Muscle of back (tissue), 3 donors: ENCODE measurements at regions not wholly inside any gene's neighbourhood (a gene's known extent, or its start where the extent isn't known, plus 50 kb on each side); places are given as distances from the start of the nearest gene placed in this dataset.
A peak's percentile ranks its signal among the peaks of the same experiment; 100 is the strongest.

Experiments used
- DNase-seq, 3 donors: peaks; one replicate each; pipeline versions ENCODE4 v3.0.0 to v3.0.0-alpha.2; 2013

DNA sequence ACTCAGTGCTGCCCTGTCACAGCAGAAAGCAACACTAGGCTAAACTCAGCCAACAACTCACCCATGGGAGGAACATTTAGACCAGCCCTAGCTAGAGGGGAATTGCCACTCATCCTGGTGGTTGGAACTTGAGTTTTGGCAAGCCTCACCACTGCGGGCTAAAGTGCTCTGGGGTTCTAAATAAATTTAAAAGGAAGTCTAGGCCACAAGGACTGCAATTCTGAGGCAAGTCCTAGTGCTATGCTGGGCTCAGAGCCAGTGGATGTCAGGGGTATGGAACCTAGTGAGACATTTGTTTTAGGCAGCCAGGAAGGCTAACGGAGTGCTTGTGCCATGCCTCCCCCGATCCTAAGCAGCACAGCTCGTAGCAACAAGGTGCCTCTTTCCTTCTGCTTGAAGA lies 78.0 kb downstream of the RGS13 start:
- DNase-seq = no peak

DNA sequence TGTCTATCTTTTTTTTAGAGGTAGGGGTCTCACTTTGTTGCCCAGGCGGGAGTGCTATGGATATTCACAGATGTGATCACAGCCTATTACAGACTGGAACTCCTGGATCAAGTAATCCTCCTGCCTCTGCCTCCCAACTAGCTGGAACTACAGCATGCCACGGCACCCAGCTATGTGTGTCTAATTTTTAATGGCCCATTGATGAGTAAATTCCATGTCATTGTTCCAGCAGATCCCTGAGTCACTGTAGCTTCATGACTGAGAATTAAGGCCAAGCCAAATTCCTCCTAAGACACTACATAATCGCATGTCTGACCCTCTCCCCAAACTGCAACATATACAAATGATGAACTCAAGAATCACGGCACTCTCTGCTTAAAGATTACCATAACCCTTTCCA lies 84.2 kb upstream of the RGS2 start:
- peak in 1 of 3 donors; percentile 59 for DNase-seq

DNA sequence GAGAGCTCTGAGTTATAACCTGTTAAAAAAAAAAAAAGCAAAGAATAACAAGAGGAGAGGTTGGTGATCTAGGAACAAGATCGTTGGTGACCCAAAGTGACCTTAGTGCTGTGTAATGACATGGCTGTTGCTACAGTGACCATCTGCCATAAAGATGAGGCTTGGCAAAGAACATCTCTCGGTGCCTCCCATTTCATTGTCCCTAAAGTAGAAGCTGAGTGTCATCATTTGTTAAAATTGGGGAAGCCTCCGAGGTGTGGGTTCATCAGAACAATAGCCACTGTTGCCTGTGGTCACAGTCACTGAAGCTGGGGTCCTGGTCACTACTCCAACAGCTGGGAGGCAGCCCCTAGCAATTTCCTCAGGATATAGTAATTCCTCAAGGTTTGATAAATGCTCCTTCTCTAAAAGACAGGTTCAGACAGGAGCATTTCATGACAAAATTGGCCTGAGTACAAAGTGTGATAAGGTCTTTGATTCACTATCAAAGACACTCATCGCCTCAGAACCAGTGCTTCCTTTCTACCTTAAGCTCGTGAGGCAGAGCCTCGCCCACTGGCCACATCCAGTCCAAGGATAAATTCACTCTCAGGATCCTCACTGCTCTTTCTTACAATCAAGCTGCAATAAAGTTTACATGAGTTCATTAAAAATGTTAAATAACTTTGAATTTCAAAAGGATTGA lies 81.9 kb upstream of the RGS2 start:
- DNase-seq = no peak

DNA sequence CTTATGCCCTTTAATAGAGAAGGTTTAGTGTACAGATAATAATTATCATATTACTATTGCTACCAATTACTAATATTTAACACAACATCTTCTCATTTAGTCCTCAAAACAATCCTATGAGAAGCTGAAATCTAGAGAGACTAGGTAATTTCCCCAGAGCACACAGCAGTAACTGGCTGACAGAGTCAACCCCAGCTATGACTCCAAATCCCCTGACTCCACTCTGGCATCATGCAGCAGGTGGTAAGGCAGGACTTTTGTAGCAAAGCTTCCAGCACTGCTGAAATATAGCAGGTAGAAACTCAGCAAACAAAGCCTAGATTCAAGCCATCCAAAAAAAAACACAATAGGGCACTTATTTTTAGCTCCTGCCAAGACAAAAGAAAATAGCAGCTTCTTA lies 79.3 kb upstream of the RGS2 start:
- DNase-seq = no peak

DNA sequence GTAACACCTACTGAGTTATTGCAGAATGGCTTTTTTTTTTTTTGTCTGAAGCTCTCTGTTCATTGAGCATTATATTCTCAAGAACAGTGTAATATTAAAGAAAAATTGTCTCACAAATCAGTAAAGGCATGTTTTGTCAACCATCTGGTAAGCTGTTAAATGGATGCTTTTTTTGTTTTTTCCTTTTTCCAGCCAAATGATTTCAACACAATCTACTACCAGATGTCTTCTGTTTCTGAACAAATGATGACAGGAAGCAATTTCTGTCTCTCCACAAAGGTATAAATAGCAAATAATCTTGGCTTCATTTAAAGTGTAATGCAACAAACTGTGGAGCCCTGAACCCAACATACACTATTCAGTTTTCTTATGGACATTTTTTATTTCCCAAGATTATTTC lies 78.6 kb upstream of the RGS2 start:
- peak in 1 of 3 donors; percentile 16 for DNase-seq

DNA sequence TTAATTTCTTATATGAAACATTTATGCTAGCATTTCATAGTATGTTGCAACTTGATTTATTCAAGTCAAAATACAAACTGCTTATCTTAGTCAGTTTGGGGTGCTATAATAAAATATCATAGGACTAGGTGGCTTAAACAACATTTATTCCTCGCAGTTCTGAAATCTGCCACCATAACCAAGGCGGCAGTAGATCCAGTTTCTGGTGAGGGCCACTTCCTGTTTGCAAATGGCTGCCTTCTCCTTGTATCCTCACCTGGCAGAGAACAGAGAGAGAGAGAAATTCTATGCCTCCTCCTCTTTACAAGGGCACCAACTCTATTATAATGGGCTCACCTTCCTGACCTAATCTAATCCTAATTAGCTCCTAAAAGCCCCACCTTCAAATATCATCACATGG lies 76.1 kb upstream of the RGS2 start:
- no peak for DNase-seq

DNA sequence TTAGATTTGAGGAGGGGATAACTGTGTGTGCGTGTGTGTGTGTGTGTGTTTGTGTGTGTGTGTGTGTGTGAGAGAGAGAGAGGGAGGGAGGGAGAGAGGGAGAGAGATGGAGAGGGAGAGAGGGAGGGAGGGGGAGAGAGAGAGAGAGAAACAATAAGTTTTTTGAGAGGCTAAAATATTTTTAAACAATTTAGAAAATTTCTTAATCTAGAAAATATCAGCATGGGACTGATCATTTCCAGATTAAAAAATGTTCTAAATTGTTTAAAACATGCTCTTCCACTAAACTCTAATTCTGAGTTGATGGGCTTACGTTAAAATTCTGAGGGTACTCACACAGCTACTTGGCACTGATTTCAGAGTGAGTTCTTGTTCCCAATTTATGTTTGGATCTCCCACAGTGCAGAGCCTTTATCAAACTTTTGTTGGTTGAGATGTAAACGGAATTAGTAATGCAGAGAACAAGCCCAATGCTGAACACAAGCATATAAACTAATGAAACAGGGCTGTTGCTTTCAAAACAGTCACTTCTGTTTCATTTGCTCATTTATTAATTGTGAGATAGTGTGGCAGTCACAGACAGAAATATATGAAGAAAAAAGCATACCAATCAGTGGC lies 73.4 kb upstream of the RGS2 start:
- no peak for DNase-seq

DNA sequence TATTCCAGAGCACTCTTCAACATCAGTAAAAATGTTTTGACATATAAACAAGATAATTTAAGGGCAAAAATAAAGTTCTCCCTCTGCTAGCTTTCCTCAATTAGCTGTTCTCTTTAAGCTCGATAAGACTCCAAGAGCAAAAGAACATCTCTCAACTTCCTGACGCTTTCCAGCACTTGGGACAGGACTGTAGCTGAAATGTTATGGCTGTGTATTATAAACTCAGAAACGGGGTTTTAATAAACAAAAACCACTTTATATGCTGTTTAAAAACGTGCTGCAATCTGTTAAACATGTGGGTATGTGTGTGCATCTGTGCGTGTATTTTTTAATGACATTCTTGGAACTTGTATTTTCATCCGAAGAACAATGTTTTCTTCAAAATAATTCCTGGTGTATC lies 71.5 kb upstream of the RGS2 start:
- no peak for DNase-seq

DNA sequence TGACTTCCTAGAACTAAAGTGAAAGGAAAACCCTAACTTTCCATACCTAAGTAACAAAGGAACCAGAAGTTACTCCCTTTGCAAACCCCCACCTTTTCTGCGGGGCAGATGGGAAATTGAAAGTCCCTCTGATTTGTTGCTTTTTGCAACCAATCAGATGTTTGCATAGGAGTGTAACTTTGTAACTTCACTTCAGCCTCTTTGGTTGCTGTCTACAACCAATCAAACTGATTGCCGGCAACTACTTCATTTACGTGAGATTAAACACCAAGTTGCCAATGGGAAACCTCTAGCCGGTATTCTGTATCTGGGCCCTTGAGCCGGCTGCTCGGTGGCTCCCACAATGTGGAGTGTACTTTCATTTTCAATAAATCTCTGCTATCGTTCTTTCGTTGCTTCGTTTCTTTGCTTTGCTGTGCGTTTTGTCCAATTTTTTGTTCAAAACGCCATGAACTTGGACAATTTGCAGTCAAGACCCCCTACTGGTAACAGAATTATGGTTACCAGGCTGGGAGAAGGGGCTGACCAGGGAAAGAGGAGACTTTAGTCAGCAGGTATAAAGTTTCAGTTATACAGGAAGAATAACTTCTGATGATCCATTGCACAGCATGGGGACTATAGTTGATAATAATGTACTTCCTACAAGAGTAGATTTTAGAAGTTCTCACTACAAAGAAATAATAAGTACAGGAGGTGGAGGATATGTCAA lies 69.2 kb upstream of the RGS2 start:
- no peak for DNase-seq

DNA sequence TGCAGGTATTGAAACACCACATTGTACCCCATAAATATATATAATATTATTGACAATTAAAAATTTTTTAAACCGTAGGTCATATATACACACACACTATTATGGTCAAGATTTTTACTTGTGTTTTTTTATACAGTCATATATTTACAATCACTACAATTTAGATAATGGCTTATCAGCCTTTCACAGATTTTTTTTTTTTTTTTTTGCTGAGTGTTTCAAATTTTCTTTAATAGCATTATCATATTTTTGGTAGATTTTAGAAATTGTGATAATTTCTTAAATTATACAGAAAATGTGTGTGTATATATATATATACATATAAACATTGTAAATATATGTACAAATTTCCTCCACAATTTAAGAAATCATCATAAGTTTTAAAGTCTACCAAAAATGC lies 68.6 kb upstream of the RGS2 start:
- DNase-seq = no peak

DNA sequence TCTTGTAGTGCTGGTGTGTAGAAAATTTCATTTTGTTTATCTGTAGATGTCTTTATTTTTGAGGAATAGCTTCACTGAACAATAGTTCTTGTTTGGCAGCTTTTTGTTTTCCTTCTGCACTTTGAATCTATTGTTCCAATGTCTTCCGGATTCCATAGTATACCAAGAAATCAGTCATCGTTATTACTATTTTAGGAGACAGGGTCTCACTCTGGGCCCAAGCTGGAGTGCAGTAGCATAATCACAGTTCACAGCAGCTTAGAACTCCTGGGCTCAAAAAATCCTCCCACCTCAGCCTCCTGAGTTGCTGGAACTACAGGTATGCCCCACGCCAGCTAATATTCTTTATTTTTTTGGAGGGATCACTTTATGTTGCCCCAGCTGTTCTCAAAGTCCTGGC lies 67.7 kb upstream of the RGS2 start:
- DNase-seq = no peak

DNA sequence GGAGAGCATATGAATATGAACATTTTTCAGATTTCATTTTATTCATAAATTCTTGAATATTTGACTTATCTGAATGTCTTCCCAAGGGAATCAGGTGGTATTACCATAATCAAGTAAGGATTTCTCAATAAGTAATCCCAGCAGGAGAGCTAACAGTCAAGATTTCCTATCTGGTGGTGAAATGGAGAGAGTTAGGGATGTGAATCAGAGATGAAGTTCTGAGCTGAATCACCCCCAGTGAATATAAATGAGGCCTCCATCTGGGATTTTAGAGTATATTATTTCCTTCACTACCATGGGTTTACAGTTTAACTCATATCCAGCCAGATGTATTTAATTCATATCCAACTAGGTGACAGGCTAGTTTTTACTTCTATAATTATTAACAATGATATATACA lies 61.5 kb upstream of the RGS2 start:
- peak; percentile 3 to 37 (median 8) for DNase-seq

DNA sequence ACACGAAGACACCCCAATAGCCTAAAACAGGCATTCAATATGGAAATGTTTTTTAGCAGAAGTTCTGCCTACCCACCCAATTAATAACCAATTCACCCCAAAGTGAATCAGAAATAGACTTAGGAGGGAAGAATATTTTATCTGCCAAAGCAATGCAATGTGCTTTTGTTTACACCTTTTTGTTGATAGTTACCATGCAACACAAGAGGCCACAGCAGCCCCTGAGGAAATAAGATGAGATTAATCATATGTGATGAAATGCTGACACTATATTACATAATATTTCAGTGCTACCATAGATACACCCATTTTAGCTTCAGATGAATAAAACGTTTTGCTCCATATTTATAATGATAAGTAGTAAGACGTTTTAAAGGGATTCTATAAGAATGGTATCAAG lies 60.9 kb upstream of the RGS2 start:
- DNase-seq = peak; percentile 39 to 51 (median 46)

DNA sequence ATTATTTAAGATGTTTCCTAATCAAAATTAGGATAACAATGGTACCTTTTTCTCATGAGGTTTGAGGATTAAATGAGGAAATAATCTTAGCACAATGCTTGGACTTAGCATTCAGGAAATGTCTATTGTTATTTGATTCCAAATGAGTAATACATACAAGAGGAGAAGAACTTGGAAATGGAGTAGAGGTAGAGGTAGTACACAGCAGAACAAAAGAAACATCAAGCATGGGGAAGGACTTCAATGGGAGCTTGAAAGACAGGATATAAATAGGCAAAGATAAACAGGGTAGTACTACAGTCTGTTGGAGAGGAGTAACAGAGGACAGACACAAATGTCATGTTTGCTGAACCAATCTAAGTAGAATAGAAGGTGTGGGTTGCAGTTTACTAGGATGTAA lies 59.5 kb upstream of the RGS2 start:
- DNase-seq = no peak

DNA sequence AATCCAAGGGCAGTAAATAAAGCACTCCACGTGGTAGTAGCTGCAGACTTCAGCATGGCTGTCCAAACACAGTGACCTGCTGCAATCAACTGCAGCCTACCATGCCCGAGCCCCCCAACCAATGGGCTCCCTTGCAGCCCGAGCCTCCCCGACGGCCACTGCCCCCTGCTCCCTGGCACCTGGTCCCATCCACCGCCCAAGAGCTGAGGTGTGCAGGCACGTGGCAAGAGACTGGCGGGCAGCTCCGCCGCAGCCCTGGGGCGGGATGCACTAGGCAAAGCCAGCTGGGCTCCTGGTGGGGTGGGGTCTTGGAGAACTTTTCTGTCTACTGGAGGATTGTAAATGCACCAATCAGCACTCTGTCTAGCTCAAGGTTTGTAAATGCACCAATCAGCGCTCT lies 57.6 kb upstream of the RGS2 start:
- no peak for DNase-seq

DNA sequence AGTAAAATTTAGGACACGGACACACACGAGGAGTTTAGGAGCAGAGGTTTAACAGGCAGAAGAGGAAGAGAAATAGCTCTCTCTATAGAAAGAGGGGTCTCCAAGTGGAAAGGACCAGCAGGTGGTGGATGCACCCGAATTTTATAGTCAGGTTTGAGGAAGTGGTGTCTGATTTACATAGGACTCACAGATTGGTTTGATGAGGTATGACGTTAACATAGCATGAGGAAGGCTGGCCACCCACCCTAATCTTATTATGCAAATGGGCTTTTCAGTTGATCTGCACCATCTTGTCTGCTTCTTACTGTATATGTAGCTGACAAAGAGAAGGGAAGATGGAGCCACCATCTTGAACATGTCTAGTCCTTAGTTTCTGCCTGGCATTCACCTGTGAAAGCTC lies 52.5 kb upstream of the RGS2 start:
- DNase-seq = no peak

DNA sequence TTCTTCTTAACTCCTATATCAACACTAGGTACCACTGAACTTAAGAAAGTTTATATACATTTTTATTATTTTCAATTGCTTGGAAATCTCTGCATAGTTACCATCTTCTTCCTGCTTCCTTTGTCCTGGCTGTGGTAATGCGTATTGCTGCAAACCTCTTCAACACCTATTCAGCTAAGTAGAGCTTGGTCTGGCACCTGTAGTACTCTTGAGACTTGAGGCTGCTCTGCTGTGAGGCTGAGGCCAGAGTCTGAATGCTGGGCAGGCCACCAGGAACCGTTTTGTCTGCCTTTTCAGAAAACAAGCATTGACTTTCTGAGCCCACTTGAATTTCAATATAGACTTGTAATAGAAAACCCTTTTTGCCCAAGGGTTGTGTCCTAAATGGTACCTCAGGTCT lies 52.0 kb upstream of the RGS2 start:
- no peak for DNase-seq

DNA sequence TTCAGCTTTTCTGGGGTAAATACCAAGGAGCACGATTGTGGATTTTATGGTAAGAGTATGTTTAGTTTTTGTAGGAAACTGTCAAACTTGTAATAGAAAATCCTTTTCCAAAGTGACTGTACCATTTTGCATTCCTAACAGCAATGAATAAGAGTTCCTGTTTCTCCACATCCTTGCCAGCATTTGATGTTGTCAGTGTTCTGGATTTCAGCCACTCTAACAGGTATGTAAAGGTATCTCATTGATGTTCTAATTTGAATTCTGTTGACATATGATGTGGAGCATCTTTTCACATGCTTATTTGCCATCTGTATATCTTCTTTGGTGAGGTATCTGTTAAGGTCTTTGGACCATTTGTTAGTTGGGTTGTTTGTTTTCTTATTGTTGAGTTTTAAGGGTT lies 50.3 kb upstream of the RGS2 start:
- DNase-seq = no peak
